ENCODE measurements at regions not wholly inside any gene's neighbourhood (a gene's known extent, or its start where the extent isn't known, plus 50 kb on each side); places are given as distances from the start of the nearest gene placed in this dataset.

- TF ChIP-seq, protein P1, sequence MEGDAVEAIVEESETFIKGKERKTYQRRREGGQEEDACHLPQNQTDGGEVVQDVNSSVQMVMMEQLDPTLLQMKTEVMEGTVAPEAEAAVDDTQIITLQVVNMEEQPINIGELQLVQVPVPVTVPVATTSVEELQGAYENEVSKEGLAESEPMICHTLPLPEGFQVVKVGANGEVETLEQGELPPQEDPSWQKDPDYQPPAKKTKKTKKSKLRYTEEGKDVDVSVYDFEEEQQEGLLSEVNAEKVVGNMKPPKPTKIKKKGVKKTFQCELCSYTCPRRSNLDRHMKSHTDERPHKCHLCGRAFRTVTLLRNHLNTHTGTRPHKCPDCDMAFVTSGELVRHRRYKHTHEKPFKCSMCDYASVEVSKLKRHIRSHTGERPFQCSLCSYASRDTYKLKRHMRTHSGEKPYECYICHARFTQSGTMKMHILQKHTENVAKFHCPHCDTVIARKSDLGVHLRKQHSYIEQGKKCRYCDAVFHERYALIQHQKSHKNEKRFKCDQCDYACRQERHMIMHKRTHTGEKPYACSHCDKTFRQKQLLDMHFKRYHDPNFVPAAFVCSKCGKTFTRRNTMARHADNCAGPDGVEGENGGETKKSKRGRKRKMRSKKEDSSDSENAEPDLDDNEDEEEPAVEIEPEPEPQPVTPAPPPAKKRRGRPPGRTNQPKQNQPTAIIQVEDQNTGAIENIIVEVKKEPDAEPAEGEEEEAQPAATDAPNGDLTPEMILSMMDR (IDR thresholded peaks at IDR 0.05): no peak
- TF ChIP-seq ZFX (IDR thresholded peaks at IDR 0.05; ENCODE audit: borderline replicate concordance): no peak
Observed at GRCh38 chr15:46170326-46170725, 535.5 kb downstream of the SQOR start.
